NCI-H774 (cell line): ENCODE measurements at regions not wholly inside any gene's neighbourhood (a gene's known extent, or its start where the extent isn't known, plus 50 kb on each side); places are given as distances from the start of the nearest gene placed in this dataset.
"Not testable (repeated sequence)": the region's sequence is repeated elsewhere in the genome, so short reads cannot be mapped to it uniquely, and the experiment has no call there.

Experiments used
- DNase-seq: peaks from one replicate; lab custom pipeline; 2025; lab: John Stamatoyannopoulos, UW

- DNase-seq: no peak
These were observed 984.0 kb upstream of the SLC39A10 start for GRCh38 chr2:194672994-194673393.

GRCh38 chr2:194661431-194661830 lies 995.6 kb upstream of the SLC39A10 start:
- no peak for DNase-seq

- not testable (repeated sequence) for DNase-seq
These were observed 1018.0 kb upstream of the SLC39A10 start for GRCh38 chr2:194639057-194639456.

- DNase-seq: no peak
These were observed 1035.1 kb upstream of the SLC39A10 start for GRCh38 chr2:194621945-194622344.

GRCh38 chr2:194619366-194619765 lies 1037.7 kb upstream of the SLC39A10 start:
- no peak for DNase-seq

GRCh38 chr2:194618432-194618831 lies 1038.6 kb upstream of the SLC39A10 start:
- DNase-seq: no peak

- DNase-seq: no peak
These were observed 1040.7 kb upstream of the SLC39A10 start for GRCh38 chr2:194616334-194616733.

GRCh38 chr2:194610297-194610696 lies 1046.7 kb upstream of the SLC39A10 start:
- DNase-seq: no peak

GRCh38 chr2:194603429-194603828 lies 1053.6 kb upstream of the SLC39A10 start:
- DNase-seq: no peak

GRCh38 chr2:194602750-194603149 lies 1054.3 kb upstream of the SLC39A10 start:
- no peak for DNase-seq

GRCh38 chr2:194591192-194591591 lies 1065.8 kb upstream of the SLC39A10 start:
- no peak for DNase-seq

GRCh38 chr2:194587739-194588270 lies 1069.2 kb upstream of the SLC39A10 start:
- DNase-seq: no peak

- DNase-seq: no peak
These were observed 1089.4 kb upstream of the SLC39A10 start for GRCh38 chr2:194567661-194568017.

GRCh38 chr2:194566907-194567660 lies 1089.9 kb upstream of the SLC39A10 start:
- no peak for DNase-seq

GRCh38 chr2:194564422-194564821 lies 1092.6 kb upstream of the SLC39A10 start:
- DNase-seq: no peak

- no peak for DNase-seq
These were observed 1094.7 kb upstream of the SLC39A10 start for GRCh38 chr2:194562329-194562728.

GRCh38 chr2:194559964-194560363 lies 1097.1 kb upstream of the SLC39A10 start:
- DNase-seq: no peak

GRCh38 chr2:194559523-194559922 lies 1097.5 kb upstream of the SLC39A10 start:
- DNase-seq: no peak

GRCh38 chr2:194557993-194558392 lies 1099.0 kb upstream of the SLC39A10 start:
- DNase-seq: no peak

GRCh38 chr2:194556629-194557028 lies 1100.4 kb upstream of the SLC39A10 start:
- DNase-seq: no peak

- DNase-seq: no peak
These were observed 1103.0 kb upstream of the SLC39A10 start for GRCh38 chr2:194553980-194554379.

- no peak for DNase-seq
These were observed 1106.3 kb upstream of the SLC39A10 start for GRCh38 chr2:194550702-194551101.

GRCh38 chr2:194549387-194549786 lies 1107.6 kb upstream of the SLC39A10 start:
- DNase-seq: no peak

GRCh38 chr2:194545978-194546377 lies 1111.0 kb upstream of the SLC39A10 start:
- no peak for DNase-seq
